ENCODE measurements at regions not wholly inside any gene's neighbourhood (a gene's known extent, or its start where the extent isn't known, plus 50 kb on each side); places are given as distances from the start of the nearest gene placed in this dataset.

DNA sequence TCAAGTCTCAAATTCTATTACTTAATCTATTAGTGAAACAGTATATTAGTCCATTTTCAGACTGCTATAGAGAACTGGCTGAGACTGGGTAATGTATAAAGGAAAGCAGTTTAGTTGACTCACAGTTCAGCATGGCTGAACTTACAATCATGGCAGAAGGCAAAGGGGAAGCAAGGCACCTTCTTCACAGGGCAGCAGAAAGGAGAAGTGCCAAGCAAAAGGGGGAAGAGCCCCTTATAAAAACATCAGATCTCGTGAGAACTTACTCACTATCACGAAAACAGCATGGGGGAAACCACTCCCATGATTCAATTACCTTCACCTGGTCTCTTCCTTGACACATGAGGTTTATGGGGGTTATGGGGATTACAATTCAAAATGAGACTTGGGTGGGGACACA is 67.9 kb upstream of the CHSY3 start:
- no peak overlapping the region for H2BK12ac ChIP-seq (ENCODE audit: insufficient read length, low read depth, low read length)
- Mint-ChIP-seq H3K27me3 (ENCODE audit: low read depth) (no peaks in the 10 kb centered on the region), H3K4me1 (no peaks in the 10 kb centered on the region), H3K9me3 (no peaks in the 10 kb centered on the region), H3K27ac (peak overlapping the region in 1 of 3 experiments; percentile 61; a peak in 2 of 7 replicates), H3K36me3 (ENCODE audit: insufficient read depth in 1 of 3, low read depth in 3 of 3) (no peaks in the 10 kb centered on the region), H3K4me3 (no peak overlapping the region)
- no peak overlapping the region for H3K23ac ChIP-seq (ENCODE audit: insufficient read length, low read depth, low read length)
- no peaks in the 10 kb centered on the region for H3K23me2 ChIP-seq (ENCODE audit: insufficient read length, low read depth, low read length, poor library complexity, severe bottlenecking)
- no peaks in the 10 kb centered on the region for H3K79me1 ChIP-seq (ENCODE audit: insufficient read depth, low read depth, low read length, poor library complexity, severe bottlenecking)
- H2AFZ ChIP-seq (ENCODE audit: low read length) = no peak overlapping the region
- H4K8ac ChIP-seq (replicated peaks; ENCODE audit: insufficient read length, low read depth, low read length) = no peak overlapping the region
- no peaks in the 10 kb centered on the region for H3K79me2 ChIP-seq (ENCODE audit: insufficient read depth, low read length)
- H3K56ac ChIP-seq (ENCODE audit: insufficient read length, low read depth, low read length) = no peak overlapping the region
- H3T11ph ChIP-seq (ENCODE audit: low read length) = no peak overlapping the region
- H3K27me3 ChIP-seq (ENCODE audit: insufficient read depth, low read length) = no peaks in the 10 kb centered on the region
- no peak overlapping the region for H2AK5ac ChIP-seq (ENCODE audit: insufficient read length, low read length)
- WGBS (ENCODE audit: extremely low coverage, insufficient read length, low lambda C conversion rate) = no CpG with 5 or more reads among the region's 2 CpGs
- no peak overlapping the region for H3K18ac ChIP-seq (ENCODE audit: insufficient read length, low read depth, low read length)
- no peak overlapping the region for H3K4me2 ChIP-seq (ENCODE audit: insufficient read depth, insufficient read length, low read length)
- no peak overlapping the region for H2BK15ac ChIP-seq (ENCODE audit: low read depth, low read length)
- H3K4ac ChIP-seq (ENCODE audit: low read depth, low read length) = no peak overlapping the region
- no peak overlapping the region for H3K9ac ChIP-seq (ENCODE audit: extremely low read depth, insufficient read length, low read length)
- TF ChIP-seq CTCF (conservative IDR thresholded peaks at IDR 0.05) = no peak
- H2BK120ac ChIP-seq (ENCODE audit: low read depth, low read length, poor library complexity, severe bottlenecking) = no peak overlapping the region
- H4K91ac ChIP-seq (ENCODE audit: insufficient read length, low read depth, low read length) = no peak overlapping the region
- no peaks in the 10 kb centered on the region for H4K20me1 ChIP-seq (ENCODE audit: control insufficient read depth, insufficient read depth, insufficient read length)
- no peaks in the 10 kb centered on the region for H3K9me3 ChIP-seq (ENCODE audit: control insufficient read depth, low read depth, low read length)
- no peak overlapping the region for H4K5ac ChIP-seq (ENCODE audit: insufficient read length, low read depth, low read length)
- no peak overlapping the region for H2BK20ac ChIP-seq (ENCODE audit: low read depth, low read length, poor library complexity, severe bottlenecking)
- H3K14ac ChIP-seq (ENCODE audit: insufficient read depth, low read length) = no peak overlapping the region
- no peak overlapping the region for H3K27ac ChIP-seq (ENCODE audit: insufficient read length, low read depth, low read length)
- no peak for DNase-seq
- no peaks in the 10 kb centered on the region for H3K4me1 ChIP-seq (ENCODE audit: insufficient read depth, low read length)
- no peak overlapping the region for H2BK5ac ChIP-seq (ENCODE audit: insufficient read length, low read length)

All from H9 (cell line).